ENCODE measurements at regions not wholly inside any gene's neighbourhood (a gene's known extent, or its start where the extent isn't known, plus 50 kb on each side); places are given as distances from the start of the nearest gene placed in this dataset.

DNA sequence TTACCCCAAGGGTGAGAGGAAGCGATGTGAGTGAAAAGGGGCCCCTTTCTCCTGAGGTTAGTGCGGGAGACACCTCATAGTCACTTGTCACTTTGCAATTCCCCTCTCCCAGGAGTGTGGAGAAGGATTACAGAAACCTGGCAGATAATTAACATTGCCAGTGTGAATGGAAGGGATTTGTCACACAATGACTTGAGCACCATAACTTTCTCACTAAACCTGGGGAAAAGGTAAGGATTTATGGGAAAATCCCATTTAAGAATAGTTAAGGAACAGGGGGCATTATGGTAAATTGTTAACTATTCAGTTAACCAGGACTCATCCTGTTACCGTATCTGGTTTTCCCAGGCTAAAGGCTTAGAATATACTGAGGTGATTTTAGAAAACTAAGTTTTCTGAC lies 219.5 kb upstream of the JAG1 start:
- no peak for DNase-seq
- Histone ChIP-seq H3K27me3 (no peaks in the 10 kb centered on the region), H3K4me1 (no peaks in the 10 kb centered on the region), H3K4me3 (no peak overlapping the region), H3K9me3 (no peaks in the 10 kb centered on the region), H3K27ac (no peak overlapping the region), H3K36me3 (no peaks in the 10 kb centered on the region)
- TF ChIP-seq, protein P1, sequence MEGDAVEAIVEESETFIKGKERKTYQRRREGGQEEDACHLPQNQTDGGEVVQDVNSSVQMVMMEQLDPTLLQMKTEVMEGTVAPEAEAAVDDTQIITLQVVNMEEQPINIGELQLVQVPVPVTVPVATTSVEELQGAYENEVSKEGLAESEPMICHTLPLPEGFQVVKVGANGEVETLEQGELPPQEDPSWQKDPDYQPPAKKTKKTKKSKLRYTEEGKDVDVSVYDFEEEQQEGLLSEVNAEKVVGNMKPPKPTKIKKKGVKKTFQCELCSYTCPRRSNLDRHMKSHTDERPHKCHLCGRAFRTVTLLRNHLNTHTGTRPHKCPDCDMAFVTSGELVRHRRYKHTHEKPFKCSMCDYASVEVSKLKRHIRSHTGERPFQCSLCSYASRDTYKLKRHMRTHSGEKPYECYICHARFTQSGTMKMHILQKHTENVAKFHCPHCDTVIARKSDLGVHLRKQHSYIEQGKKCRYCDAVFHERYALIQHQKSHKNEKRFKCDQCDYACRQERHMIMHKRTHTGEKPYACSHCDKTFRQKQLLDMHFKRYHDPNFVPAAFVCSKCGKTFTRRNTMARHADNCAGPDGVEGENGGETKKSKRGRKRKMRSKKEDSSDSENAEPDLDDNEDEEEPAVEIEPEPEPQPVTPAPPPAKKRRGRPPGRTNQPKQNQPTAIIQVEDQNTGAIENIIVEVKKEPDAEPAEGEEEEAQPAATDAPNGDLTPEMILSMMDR (IDR thresholded peaks at IDR 0.05): no peak
- intact Hi-C loops (cut with DNase I; ENCODE audit: low total_unique reads): no loop called here

DNA sequence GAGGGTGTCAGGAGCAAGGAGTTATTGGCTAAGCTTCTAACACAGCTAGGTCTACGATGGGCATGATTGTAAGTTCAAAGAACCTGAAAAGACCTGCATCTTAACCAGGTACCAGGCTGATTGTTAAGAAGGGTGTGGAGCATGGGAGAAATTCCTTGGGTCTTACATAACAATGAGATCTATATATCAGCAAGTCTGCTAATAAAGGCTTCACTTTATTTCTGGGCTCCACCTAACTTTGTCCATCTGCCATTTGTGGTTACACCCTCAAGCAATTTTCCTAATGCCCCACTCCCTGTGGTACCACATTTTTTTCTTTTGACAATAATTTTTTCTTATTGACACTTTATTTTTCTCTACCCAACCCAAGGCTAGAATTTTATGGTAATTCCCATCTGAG lies 223.5 kb upstream of the JAG1 start:
- intact Hi-C loops (cut with DNase I; ENCODE audit: low total_unique reads): no loop called here
- no peak for DNase-seq
- Histone ChIP-seq H3K9me3 (no peaks in the 10 kb centered on the region), H3K36me3 (no peaks in the 10 kb centered on the region), H3K27ac (no peak overlapping the region), H3K27me3 (no peaks in the 10 kb centered on the region), H3K4me1 (peaks cover 0 to 13% (median 7%) of the 10 kb centered on the region in 4 donors), H3K4me3 (no peak overlapping the region)
- TF ChIP-seq, protein P1 (IDR thresholded peaks at IDR 0.05): no peak

DNA sequence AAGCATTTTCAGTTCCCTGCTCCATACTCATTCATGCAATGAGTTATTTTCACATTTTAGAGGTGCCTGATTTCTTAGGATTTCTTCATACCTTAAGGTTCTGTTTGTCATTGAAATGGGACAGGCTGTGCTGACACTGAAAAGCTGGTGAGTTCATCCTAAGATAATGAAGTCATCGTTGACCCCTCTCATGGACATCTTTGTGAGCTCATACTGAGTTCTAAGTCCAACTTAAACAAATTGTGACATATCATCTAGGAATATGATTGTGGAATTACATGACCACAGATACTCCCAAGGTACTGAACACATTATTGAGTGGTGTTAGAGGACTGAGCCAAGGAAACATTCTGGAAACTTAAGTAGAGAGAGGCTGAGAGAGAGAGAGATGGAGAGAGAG lies 224.8 kb upstream of the JAG1 start:
- Histone ChIP-seq H3K36me3 (no peaks in the 10 kb centered on the region), H3K9me3 (no peaks in the 10 kb centered on the region), H3K27ac (no peak overlapping the region), H3K27me3 (no peaks in the 10 kb centered on the region), H3K4me1 (peaks cover 0 to 25% (median 16%) of the 10 kb centered on the region in 4 donors), H3K4me3 (no peak overlapping the region)
- intact Hi-C loops (cut with DNase I; ENCODE audit: low total_unique reads): no loop called here
- no peak for DNase-seq
- TF ChIP-seq, protein P1 (IDR thresholded peaks at IDR 0.05): no peak

DNA sequence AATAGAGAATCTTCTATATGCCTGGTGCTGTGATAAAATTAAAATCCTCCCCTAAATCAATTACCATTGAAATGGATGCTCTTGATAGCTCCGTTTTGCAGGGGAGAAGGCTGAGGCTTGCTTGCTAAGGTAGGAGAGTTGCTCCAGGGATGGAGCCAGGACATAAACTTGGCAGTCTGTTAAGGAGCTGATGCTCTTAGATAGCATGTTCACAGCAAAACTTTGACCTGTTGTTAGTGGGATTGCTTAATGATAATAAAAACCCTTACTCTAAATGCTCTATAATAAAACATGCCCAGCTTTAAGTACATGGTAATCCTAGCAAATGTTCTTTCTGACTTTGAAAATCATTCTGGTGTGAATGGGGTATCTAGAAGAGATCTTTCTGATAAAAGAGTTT lies 228.4 kb upstream of the JAG1 start:
- H3K9me3 ChIP-seq: no peaks in the 10 kb centered on the region
- DNase-seq: no peak
- no peaks in the 10 kb centered on the region for H3K36me3 ChIP-seq
- intact Hi-C loops (cut with DNase I; ENCODE audit: low total_unique reads): no loop called here
- peak overlapping the region; percentile 21 to 28 for H3K27ac ChIP-seq
- H3K4me1 ChIP-seq: peaks cover 0 to 25% (median 16%) of the 10 kb centered on the region in 4 donors
- TF ChIP-seq, protein P1 (IDR thresholded peaks at IDR 0.05): no peak
- no peaks in the 10 kb centered on the region for H3K27me3 ChIP-seq
- H3K4me3 ChIP-seq: no peak overlapping the region

DNA sequence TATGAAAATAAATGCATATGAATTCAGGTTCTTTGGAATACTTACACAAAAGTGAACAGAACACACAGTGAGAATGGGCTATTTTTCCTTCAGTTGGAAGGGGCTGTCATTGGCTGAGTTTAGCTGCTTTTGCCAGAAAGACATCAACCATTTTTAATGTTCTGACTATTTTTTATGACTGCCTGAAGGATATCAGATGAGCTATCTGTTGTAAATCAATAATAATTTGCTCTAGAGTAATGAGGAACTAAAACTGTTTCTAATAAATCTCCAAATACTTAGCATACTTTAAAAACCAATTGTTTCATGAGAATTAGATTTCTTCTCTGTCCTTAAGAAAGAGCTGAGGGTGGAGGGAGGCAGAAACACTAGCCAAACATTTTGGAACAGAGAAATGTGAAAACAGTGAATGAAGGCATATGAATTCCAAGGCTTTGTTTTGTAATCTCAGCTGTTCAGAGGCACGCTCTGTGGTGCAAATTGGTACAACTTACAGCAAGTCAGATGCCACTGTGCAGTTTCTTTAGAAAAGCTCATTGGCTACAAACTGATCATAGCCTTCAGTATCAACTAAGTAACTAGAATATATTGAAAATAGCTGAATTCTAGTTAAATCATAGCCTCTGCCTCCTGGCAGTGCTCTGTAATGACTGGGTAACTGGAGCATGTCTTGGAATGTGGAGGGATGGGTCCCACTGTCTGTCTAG lies 228.9 kb upstream of the JAG1 start:
- H3K4me3 ChIP-seq: no peak overlapping the region
- TF ChIP-seq, protein P1 (IDR thresholded peaks at IDR 0.05): no peak
- no peak for DNase-seq
- H3K36me3 ChIP-seq: no peaks in the 10 kb centered on the region
- H3K27me3 ChIP-seq: no peaks in the 10 kb centered on the region
- intact Hi-C loops (cut with DNase I; ENCODE audit: low total_unique reads): no loop called here
- H3K4me1 ChIP-seq: peaks cover 0 to 25% (median 16%) of the 10 kb centered on the region in 4 donors
- peak overlapping the region; percentile 21 to 28 for H3K27ac ChIP-seq
- no peaks in the 10 kb centered on the region for H3K9me3 ChIP-seq

All from tibial artery (tissue), 4 donors.